ENCODE measurements at regions not wholly inside any gene's neighbourhood (a gene's known extent, or its start where the extent isn't known, plus 50 kb on each side); places are given as distances from the start of the nearest gene placed in this dataset.
"Not testable (repeated sequence)": the region's sequence is repeated elsewhere in the genome, so short reads cannot be mapped to it uniquely, and the experiment has no call there.

DNA sequence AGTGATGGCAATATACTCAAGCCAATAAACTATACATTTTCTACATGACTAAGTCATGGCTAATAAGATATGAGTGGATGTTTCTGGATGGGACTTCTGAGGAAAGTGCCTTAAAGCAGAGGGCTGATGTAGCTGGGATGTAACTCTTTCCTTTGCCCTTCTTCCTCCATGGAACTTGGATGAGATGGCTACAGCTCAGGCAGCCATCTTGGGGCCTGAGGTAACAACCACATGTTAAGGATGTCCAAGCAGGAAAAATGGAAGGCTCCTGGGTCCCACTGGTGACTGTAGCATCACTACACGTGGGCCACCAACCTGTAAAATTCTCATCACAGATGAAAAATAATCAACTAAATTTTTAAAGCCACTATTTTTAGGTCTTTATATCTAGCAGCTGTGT is 54.4 kb upstream of the GRIP1 start:
- intact Hi-C loops (cut with DNase I) = no loop called here
- no peak for ATAC-seq
- no peak for DNase-seq

DNA sequence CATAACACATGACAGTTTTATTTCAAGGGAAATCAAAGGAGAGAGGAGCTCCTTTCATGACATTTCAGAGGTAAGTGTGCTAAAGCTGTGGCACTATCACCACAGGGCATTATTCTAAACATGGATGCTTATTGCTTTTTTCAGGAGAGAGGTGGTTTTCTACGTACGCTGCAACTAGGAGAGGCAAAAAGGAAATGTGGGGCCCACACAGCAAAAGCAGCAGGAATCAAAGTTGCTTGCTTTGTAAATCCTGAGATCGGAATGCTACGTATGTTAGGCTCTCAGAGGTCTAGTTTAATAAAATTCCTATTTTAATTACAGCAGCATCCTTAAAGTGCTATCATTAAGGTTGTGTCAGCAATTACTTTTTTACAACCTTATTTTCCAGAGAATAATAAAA is 55.0 kb upstream of the GRIP1 start:
- intact Hi-C loops (cut with DNase I) = no loop called here
- no peak for DNase-seq
- no peak for ATAC-seq

DNA sequence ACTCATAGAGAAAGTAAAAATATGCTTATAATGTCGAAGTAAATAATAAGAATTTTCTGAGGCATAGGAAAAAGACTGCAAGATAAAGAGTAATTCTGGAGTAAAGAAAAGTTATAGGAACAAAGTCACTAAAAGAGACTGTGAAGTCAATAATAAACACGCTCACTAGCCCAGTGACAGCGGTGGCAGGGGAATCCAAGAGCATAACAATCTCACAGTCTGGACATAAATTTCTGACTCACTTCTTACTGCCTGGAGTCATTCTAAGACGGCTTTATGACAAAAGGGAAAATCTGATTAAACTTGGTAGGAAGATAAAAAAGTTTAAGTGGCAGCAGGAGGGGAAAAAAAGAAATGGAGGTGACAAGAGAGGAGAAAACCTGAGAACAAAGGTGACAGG is 56.4 kb upstream of the GRIP1 start:
- intact Hi-C loops (cut with DNase I) = no loop called here
- ATAC-seq (no peak), DNase-seq (no peak)

DNA sequence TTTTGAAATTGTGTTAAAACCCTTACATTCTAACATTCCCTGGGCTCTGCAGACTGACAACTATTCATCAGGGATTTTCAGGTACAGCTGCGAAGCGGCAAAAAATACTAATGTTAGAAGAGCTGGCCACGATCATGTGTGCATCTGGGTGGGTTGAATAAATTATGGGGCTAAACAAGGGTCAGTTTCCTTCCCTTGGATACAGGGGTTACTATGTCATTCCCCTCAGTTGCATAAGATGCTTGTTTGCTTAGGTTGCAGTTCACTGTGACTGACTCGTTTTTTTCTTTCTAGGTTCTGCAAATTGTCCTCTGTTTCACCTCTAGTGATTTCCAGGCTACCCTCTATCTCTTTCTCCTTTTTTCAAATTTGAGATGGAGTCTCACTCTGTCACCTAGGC is 58.1 kb upstream of the GRIP1 start:
- ATAC-seq (no peak), DNase-seq (no peak)
- intact Hi-C loops (cut with DNase I) = no loop called here

DNA sequence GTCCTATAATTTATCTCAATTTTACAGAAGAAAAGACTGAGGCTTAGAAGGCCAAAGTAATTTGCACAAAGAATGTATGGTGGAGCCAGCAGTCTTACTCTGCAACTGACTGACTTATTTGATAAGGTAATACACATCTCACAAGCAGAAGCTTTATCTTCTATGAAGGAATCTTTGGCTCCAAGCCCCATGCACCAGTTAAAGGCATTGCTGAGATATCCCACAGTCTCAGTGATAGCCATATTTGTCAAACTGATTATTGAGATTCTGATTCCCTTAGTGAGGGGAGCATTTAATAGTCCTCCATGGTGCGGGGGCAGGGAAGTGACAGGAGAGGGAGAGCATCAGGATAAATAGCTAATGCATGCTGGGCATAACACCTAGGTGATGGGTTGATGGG is 60.4 kb upstream of the GRIP1 start:
- intact Hi-C loops (cut with DNase I) = no loop called here
- DNase-seq (no peak), ATAC-seq (no peak)

DNA sequence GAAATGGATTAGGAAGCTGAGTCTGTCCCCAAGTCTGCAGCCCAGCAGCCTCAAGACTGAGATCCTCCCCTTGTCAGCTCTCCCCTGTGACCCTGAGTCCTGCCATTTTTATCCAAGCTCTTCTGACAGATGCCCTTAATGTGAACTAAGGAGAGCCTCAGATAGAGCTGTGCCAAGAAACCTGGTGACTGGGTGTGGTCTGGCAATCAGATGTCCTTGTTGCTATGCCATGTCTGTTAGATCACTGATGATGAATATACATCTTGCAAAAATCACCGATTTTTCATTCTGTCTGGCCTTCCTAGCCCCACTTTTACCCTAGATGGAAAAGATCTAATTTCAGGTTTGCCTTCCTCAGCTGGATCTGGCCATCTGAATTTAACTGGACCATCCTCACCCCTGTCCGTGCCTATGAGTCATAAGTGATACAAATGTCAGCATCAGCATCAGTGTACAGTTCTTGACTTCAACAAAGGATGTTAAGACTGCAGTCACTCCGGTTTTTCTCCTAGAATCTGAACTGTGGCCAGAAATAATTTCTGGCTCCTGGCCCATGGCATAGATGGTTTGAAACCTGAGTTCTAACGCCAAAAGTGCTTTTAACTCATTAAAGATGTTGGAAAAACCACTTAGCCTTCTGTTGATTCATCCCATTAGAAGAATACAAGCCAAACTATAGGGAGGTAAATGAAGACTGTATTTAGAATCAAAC is 61.2 kb upstream of the GRIP1 start:
- peak in 1 of 2 donors; percentile 56 for ATAC-seq

DNA sequence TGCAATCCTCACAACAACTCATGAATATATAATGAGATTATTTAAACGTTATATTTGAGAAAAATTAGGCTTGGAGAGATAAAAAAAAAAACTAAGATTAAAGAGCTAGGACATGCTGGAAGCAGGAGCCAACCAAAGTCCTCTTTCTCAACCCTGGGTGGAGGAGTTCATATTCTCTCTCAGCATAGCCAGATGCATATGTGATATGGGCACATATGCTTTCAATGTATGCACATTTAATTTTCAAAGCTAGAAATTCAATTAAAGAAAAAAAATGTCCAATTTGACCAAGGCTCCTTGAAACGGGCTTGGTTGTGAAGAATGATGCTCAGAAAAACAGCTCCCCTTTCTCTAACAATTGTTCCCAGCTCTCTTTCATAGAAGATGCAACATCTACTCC is 61.9 kb upstream of the GRIP1 start:
- intact Hi-C loops (cut with DNase I) = no loop called here
- ATAC-seq = no peak

More for the DNA sequence above, 61.2 kb upstream of the GRIP1 start:
- DNase-seq = no peak
- intact Hi-C loops (cut with DNase I) = no loop called here

DNA sequence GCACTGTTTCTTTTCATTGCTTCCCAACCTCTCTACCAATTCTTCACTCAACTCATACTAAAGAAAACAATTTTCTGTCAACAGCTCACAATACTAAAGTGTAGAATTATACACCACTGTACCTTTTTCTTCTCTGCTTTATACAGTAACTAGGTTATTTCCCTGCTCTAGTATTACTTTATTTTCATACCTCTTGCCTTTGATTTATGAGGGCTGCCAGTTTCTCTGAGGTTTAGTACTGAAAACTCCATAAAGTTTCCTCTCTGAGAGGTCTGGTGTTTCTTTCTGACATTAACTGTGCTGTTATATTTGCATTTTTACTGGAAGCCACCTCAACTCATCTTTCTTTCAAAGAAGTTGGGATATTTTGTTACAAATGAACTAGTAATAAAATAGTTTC is 63.0 kb upstream of the GRIP1 start:
- no peak for ATAC-seq
- DNase-seq = no peak
- intact Hi-C loops (cut with DNase I) = no loop called here

More for the DNA sequence above, 61.9 kb upstream of the GRIP1 start:
- DNase-seq = no peak

DNA sequence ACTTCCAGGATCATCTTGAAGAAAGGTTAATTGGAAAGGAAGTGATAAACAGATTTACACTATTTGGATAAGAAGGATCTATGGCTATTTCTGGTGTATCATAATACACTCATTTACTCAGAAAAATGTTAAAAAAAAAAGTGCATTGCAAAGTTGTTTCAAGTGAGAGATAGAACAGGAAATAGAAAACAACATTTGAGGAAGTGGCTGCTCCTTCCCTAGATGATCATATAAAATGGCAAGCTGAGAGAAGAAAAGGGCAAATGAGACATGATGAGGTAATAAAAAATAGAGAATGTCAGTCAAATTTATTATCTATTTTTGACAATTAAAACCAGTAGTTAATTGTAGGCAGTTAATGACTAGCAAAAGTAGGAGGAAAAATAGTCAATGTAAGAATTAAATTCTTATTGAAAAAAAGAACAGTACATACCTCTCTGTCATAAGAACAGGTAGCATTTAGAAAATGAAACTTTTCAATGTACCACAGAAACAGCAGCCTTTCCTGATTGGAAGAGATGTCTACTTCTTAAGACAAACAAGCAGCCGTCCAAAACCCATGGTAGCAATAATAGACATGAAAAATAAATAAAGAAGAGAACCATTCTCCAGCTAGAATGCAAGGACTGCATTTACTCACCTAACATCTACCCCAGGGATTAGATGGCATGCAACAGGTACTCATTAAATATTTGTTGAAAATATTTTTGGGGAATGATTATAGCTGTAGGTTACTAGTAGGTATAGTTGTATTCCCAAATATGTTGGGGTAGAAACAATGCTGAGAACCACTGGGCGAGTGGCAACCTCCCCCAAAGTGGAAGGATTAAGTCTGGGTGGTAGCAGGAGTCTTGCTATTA is 63.9 kb upstream of the GRIP1 start:
- ATAC-seq = no peak
- DNase-seq = no peak
- intact Hi-C loops (cut with DNase I) = no loop called here

DNA sequence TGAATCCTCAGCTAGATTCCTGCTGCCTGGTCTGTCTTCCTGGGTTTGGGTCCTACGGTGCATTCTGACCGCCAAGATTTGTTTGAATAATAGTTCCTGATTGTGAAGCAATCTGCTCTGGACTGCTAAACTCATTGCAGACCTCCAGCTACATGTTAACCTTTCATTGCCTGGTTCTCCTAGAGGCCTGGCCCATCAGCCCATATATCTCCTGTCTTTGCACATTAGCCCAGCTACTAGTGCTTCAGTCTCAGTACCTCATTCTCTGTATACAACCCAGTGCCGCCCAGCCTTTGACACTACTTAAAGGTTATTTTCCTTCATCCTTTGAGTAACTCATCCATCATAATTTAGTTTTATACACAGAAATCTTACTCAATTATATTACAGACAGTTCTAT is 65.6 kb upstream of the GRIP1 start:
- DNase-seq = no peak
- no peak for ATAC-seq
- intact Hi-C loops (cut with DNase I) = no loop called here

DNA sequence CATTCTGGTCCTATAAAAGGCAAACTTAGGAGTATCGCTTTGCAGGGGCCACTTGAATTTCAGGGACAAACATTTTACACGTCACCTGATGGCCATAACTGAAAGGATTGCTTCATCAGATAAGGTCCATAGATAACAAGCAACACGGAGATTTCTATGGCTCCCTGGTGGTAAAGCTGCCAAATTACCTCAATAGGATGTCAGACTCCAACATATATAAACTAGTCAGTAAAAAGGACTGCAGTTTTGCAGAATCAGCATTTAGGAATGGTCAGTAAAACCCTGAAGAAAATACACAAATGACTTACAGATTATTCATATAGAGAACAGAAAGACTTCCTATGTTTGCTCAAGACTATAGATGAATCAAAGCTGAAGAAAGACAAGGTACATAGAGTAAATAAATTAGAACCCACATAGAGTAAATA is 66.1 kb upstream of the GRIP1 start:
- intact Hi-C loops (cut with DNase I) = no loop called here
- no peak for DNase-seq
- no peak for ATAC-seq

DNA sequence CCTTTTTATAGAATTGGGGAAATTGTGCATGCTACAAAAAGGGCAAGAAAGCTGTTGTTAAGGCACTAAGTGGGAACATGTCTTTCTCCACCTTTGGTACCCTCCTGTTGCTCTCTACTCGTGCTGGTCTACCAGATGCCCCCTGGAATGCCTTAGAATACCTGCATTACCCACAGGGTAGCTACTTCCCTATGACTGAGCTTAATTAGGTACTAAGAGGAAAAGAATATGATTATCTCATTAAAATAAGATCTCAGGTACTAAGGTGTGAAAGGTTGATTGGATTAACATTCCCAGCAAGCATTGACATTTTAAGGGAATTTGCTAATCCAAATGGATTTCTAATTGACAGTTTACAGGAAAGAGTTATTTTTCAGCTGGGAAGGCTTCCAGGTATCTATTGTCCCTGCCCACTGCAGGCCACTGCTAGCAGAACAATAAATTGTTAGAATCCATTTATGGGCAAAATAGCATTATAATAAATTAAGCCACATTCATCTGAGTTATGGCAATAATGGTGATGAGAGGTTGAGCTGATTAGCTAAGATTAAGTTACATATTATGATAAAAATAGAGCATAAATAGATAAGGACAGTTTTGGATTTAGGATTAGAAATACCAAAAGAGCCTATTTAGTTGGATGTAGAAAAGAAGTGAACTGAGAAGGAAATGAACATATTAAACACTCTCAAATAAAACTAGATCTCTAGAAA is 67.8 kb upstream of the GRIP1 start:
- ATAC-seq = no peak
- intact Hi-C loops (cut with DNase I) = no loop called here
- no peak for DNase-seq

DNA sequence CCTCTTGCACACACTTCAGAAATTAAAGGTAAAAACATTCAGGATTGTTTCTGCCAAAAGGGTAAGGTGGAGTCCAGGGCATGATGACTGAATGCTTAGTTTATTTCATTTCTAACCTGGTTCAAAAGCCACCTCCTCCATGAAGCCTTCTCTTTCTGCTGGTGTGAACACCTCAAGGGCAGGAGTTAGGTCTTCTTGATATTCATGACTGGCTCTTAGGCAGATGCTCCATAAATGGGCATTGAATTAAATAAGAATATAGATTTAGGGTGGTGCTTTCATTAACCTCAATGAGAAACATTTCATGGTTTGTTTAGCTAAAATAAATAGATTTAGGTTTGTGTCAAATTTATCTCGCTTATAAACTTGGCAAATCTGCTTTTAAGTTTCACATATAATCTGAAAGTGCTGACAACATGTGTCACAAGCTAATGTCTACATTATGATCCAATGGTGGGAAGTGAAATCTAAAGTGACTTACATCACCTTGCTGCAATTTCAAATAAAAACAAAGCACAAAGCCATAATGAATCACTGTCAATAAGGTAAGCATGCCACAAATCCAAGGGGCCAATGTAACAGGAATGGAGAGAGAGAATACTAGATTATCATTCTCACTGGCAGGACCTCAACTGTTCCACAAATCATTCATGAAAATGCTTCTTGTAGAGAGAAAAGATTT is 72.7 kb upstream of the GRIP1 start:
- ATAC-seq (no peak), DNase-seq (no peak)
- intact Hi-C loops (cut with DNase I) = no loop called here

DNA sequence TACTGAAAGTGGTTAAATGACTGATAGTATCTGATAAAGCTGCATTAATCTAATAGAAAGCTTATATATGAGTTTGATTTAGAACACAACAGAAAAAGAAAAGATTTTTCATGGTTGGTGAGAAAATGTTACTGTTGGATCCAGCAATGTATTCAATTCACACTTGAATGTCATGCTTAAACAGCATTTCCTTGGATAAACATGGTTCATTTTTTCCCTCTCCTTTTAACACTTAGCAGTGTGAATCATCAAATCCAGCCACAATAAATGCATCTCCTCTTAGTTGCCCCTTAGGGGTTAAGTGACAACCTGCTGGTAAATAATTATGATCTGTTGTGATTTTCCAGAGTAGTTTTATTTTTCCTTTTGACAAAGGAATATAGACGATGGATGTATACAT is 74.9 kb upstream of the GRIP1 start:
- ATAC-seq = no peak
- no peak for DNase-seq
- intact Hi-C loops (cut with DNase I) = no loop called here

DNA sequence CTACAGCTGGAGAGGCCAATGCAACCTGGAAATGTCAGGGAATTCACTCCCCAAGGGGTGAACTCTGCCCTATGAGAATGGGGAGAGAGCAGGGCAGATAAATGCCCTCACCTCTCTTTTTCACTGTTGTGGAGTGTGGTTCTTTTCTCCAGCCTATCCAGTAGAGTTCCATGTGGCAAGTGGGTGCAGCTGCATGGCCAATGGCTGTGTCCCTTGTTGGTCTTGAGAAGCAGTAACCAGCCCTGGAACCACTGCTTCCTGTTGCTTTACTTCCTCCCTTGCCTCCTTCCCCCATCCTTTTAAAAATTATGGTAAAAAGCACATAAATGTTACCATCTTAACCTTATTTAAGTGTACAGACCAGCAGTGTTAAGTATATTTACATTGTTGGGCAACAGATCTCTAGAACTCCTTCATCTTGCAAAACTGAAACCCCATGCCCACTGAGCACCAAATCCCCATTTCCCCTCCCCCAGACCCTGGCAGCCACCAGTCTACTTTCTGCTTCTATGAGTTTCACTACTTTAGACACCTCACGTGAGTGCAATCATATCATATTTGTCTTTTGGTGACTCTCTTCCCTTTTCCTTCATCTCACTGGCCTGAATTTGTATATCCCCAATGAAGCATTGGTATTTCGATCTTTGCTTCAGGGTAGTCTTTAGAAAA is 77.0 kb upstream of the GRIP1 start:
- intact Hi-C loops (cut with DNase I) = no loop called here
- ATAC-seq (no peak), DNase-seq (no peak)

DNA sequence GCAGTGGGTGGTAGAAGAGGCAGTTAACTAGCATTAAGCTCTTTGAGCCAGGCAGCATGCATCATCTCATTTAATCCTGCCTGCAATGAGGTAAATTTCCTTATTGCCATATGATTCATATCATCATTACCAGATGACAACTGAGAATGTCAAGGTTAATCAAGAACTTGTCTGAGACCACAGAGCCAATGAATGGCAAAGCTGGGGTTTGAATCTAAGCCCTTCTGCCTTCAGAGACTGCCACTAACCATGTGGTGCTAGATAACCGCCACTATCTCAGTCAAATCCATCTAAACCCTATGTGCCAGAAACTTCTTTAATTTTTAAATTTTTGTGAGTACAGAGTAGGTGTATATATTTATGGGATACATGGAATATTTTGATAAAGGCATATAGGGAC is 77.8 kb upstream of the GRIP1 start:
- DNase-seq (no peak), ATAC-seq (no peak)
- intact Hi-C loops (cut with DNase I) = no loop called here

DNA sequence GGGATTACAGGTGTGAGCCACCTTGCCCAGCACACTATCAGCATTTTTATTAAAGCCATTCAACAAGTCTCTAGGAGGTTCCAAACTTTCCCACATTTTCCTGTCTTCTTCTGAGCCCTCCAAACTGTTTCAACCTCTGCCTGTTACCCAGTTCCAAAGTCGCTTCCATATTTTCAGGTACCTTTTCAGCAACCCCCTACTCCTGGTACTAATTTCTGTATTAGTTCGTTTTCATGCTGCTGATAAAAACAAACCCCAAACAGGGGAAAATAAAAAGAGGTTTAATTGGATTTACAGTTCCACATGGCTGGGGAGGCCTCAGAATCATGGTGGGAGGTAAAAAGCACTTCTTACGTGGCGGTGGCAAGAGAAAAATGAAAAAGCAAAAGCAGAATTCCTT is 81.2 kb upstream of the GRIP1 start:
- DNase-seq; ATAC-seq; intact Hi-C loops (cut with DNase I): not testable (repeated sequence)

DNA sequence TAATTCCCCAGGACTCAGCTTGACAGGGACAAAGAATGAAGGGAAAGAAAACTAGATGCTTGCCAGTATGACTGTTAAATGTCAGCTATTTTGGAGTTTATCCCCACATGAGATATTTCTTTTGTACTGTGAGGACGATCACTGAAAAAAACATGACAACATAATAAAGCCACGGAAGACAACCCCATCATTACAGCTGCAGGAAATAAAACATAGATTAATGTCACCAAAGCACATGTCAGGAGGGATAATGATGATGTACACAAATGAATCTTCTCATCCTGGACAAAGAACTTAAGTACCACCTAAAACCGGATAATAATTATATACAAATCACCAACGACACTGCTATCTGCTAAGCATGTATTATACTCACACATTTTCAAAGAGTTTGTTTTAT is 84.6 kb upstream of the GRIP1 start:
- no peak for ATAC-seq
- intact Hi-C loops (cut with DNase I) = no loop called here
- DNase-seq = no peak

DNA sequence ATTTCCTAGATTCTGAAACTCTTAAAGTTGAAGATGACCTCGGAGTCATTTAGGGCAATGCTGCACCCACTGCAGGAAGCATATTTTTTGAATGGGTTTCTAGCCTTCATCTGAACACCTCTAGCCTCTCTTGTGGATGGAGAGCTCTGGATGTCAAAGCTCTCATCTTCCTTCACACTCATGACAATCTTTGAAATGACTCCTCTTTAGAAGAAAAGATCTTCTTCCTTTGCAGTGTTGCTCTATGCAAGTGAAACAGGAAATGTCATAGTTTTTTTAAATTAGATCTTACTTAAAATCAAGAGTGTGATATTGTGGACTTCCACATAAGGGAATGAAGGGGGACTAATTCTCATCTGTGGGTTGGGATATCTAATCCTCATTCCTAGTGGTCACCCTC is 86.3 kb upstream of the GRIP1 start:
- no peak for ATAC-seq
- DNase-seq = no peak
- intact Hi-C loops (cut with DNase I) = no loop called here
